AG09319 (cell line): ENCODE measurements at regions not wholly inside any gene's neighbourhood (a gene's known extent, or its start where the extent isn't known, plus 50 kb on each side); places are given as distances from the start of the nearest gene placed in this dataset.

Experiments used
- DNase-seq: peaks from one replicate; pipeline ENCODE4 v3.0.0-alpha.2; 2010; ENCODE audit warnings: low read depth; ENCODE audit errors: extremely low read depth
- CTCF ChIP-seq: IDR thresholded peaks from 2 replicates; pipeline ENCODE4 v1.5.1; 2011; ENCODE audit warnings: low read depth, mild to moderate bottlenecking, inconsistent platforms, low read length, moderate library complexity

- DNase-seq, result no peak
- no peak for TF ChIP-seq CTCF
Observed at GRCh38 chr5:128778474-128778873, 186.8 kb upstream of the SLC27A6 start.

GRCh38 chr5:128782446-128782845, 182.8 kb upstream of the SLC27A6 start:
- peak; percentile 48 for DNase-seq
- TF ChIP-seq CTCF, result no peak

GRCh38 chr5:128784726-128785125, 180.6 kb upstream of the SLC27A6 start:
- DNase-seq, result no peak
- TF ChIP-seq CTCF, result no peak

- no peak for DNase-seq
- no peak for TF ChIP-seq CTCF
Observed at GRCh38 chr5:128791312-128791711, 174.0 kb upstream of the SLC27A6 start.

GRCh38 chr5:128796506-128796905, 168.8 kb upstream of the SLC27A6 start:
- no peak for DNase-seq
- no peak for TF ChIP-seq CTCF

GRCh38 chr5:128798871-128799270, 166.4 kb upstream of the SLC27A6 start:
- no peak for TF ChIP-seq CTCF
- no peak for DNase-seq

GRCh38 chr5:128799945-128800344, 165.3 kb upstream of the SLC27A6 start:
- DNase-seq, result no peak
- no peak for TF ChIP-seq CTCF

GRCh38 chr5:128800377-128800776, 164.9 kb upstream of the SLC27A6 start:
- DNase-seq, result no peak
- no peak for TF ChIP-seq CTCF
